Lung (tissue), 11 donors: ENCODE measurements at regions not wholly inside any gene's neighbourhood (a gene's known extent, or its start where the extent isn't known, plus 50 kb on each side); places are given as distances from the start of the nearest gene placed in this dataset.

Experiments used
- ATAC-seq: fragments of 200-7000 bp; cut with Tn5 transposase; one replicate; pipeline ENCODE4 v1.9.1; 2020; ENCODE audit warnings: moderate number of reproducible peaks; ENCODE audit not compliant: insufficient read depth, low FRiP score
- DNase-seq, 3 donors: peaks; one replicate each; pipeline ENCODE4 v3.0.0-alpha.2; 2013 to 2017
- H3K27ac ChIP-seq, 2 donors: one replicate each; pipeline ENCODE4 v1.5.1; 2013; ENCODE audit warnings: mild to moderate bottlenecking in 2 of 2, moderate library complexity in 2 of 2, control low read depth in 1 of 2, inconsistent platforms in 1 of 2, low read depth in 1 of 2, low read length in 1 of 2
- H3K27me3 ChIP-seq, 3 donors: one replicate each; pipeline ENCODE4 v1.5.1; 2013; ENCODE audit warnings: low read length in 2 of 3; ENCODE audit not compliant: control insufficient read depth in 3 of 3, insufficient read depth in 3 of 3
- H3K36me3 ChIP-seq, 4 donors: one replicate each; pipeline ENCODE4 v1.5.1; 2013; ENCODE audit warnings: low read length in 4 of 4, mild to moderate bottlenecking in 1 of 4, moderate library complexity in 1 of 4; ENCODE audit not compliant: control insufficient read depth in 4 of 4, insufficient read depth in 4 of 4
- H3K4me1 ChIP-seq, 5 donors: one replicate each; pipeline ENCODE4 v1.5.1; 2013; ENCODE audit warnings: low read length in 5 of 5, mild to moderate bottlenecking in 2 of 5, moderate library complexity in 1 of 5; ENCODE audit not compliant: control insufficient read depth in 5 of 5, insufficient read depth in 5 of 5
- H3K4me3 ChIP-seq: one replicate; pipeline ENCODE4 v1.5.1; 2013; ENCODE audit warnings: mild to moderate bottlenecking, control low read depth, moderate library complexity
- H3K9ac ChIP-seq, 2 donors: one replicate each; pipeline ENCODE4 v1.5.1; 2013; ENCODE audit warnings: low read length in 2 of 2, control low read depth in 1 of 2; ENCODE audit not compliant: insufficient read depth in 1 of 2
- H3K9me3 ChIP-seq, 4 donors: one replicate each; pipeline ENCODE4 v1.5.1; 2013; ENCODE audit warnings: low read length in 3 of 4, mild to moderate bottlenecking in 1 of 4, moderate library complexity in 1 of 4; ENCODE audit not compliant: control insufficient read depth in 4 of 4, insufficient read depth in 3 of 4
- CTCF ChIP-seq: IDR thresholded peaks from 2 replicates; pipeline ENCODE4 v1.5.1; 2012; ENCODE audit warnings: mild to moderate bottlenecking; ENCODE audit errors: control extremely low read depth, extremely low read depth
- WGBS, 2 donors: extraction: QIAGEN DNeasy Blood & Tissue Kit; methylation state at CpG; one replicate each; pipeline ENCODE4 v1.1.7; 2013; 5-methylcytosine and 5-hydroxymethylcytosine counted together
- donor health status: control.
- donor health status: control.
- donor health status: Bipolar disorder and iron deficiency.
- donor health status: healthy.
- donor health status: DM: yes; HTN: yes; CAD: no.

- H3K4me1 ChIP-seq, result no peaks in the 10 kb centered on the region
- DNase-seq (no peak), ATAC-seq (no peak)
- H3K9me3 ChIP-seq, result no peaks in the 10 kb centered on the region
- WGBS, 2 donors, result 65 to 89% methylated on average over 2 of the region's 2 CpGs
- no peaks in the 10 kb centered on the region for H3K36me3 ChIP-seq
- H3K9ac ChIP-seq, result no peak overlapping the region
- no peak overlapping the region for H3K27ac ChIP-seq
- no peaks in the 10 kb centered on the region for H3K27me3 ChIP-seq
- no peak for TF ChIP-seq CTCF
- no peak overlapping the region for H3K4me3 ChIP-seq
Observed at GRCh38 chr9:22170556-22170955, 161.5 kb upstream of the CDKN2B start.

- Histone ChIP-seq H3K36me3 (no peaks in the 10 kb centered on the region), H3K9ac (no peak overlapping the region), H3K27ac (no peak overlapping the region), H3K27me3 (no peaks in the 10 kb centered on the region), H3K4me1 (no peaks in the 10 kb centered on the region), H3K4me3 (no peak overlapping the region), H3K9me3 (no peaks in the 10 kb centered on the region)
- ATAC-seq, result no peak
- no peak for TF ChIP-seq CTCF
- WGBS, 2 donors, result 55 to 64% methylated on average over 2 of the region's 2 CpGs
- no peak for DNase-seq
Observed at GRCh38 chr9:22170990-22171670, 162.0 kb upstream of the CDKN2B start.

GRCh38 chr9:22171691-22172090 lies 162.6 kb upstream of the CDKN2B start:
- Histone ChIP-seq H3K4me1 (no peaks in the 10 kb centered on the region), H3K4me3 (no peak overlapping the region), H3K9me3 (no peaks in the 10 kb centered on the region), H3K27ac (no peak overlapping the region), H3K36me3 (no peaks in the 10 kb centered on the region), H3K27me3 (no peaks in the 10 kb centered on the region), H3K9ac (no peak overlapping the region)
- ATAC-seq (no peak), DNase-seq (no peak)
- WGBS, 2 donors, result 92 to 95% methylated on average over 3 of the region's 3 CpGs
- no peak for TF ChIP-seq CTCF

GRCh38 chr9:22173908-22174307 lies 164.8 kb upstream of the CDKN2B start:
- H3K9ac ChIP-seq, result no peak overlapping the region
- no peak for DNase-seq
- H3K27ac ChIP-seq, result no peak overlapping the region
- H3K9me3 ChIP-seq, result no peaks in the 10 kb centered on the region
- WGBS, 2 donors, result 83% methylated on average over 2 of the region's 2 CpGs
- H3K36me3 ChIP-seq, result no peaks in the 10 kb centered on the region
- no peak for TF ChIP-seq CTCF
- H3K27me3 ChIP-seq, result no peaks in the 10 kb centered on the region
- H3K4me1 ChIP-seq, result no peaks in the 10 kb centered on the region
- ATAC-seq, result no peak
- H3K4me3 ChIP-seq, result no peak overlapping the region
